ENCODE measurements at regions not wholly inside any gene's neighbourhood (a gene's known extent, or its start where the extent isn't known, plus 50 kb on each side); places are given as distances from the start of the nearest gene placed in this dataset.

GRCh38 chr7:52735656-52736055 is 299.8 kb upstream of the POM121L12 start:
- TF ChIP-seq ELK1 (IDR thresholded peaks at IDR 0.05; ENCODE audit: borderline replicate concordance, low read depth, low read length) (no peak), MAZ (IDR thresholded peaks at IDR 0.05; ENCODE audit: borderline replicate concordance, low read depth, low read length) (no peak), POLR2A (IDR thresholded peaks at IDR 0.05; ENCODE audit: low read depth, low read length) (no peak), RFX5 (IDR thresholded peaks at IDR 0.05; ENCODE audit: low read depth, low read length) (no peak), RAD21 (IDR thresholded peaks at IDR 0.05; ENCODE audit: low read length) (no peak), CHD1 (IDR thresholded peaks at IDR 0.05; ENCODE audit: low read depth, low read length) (no peak), CTCF (conservative IDR thresholded peaks at IDR 0.05; ENCODE audit: low read depth, low read length) (no peak), BHLHE40 (IDR thresholded peaks at IDR 0.05; ENCODE audit: low read depth, low read length) (no peak)
